HG02610 (cell line): ENCODE measurements at regions not wholly inside any gene's neighbourhood (a gene's known extent, or its start where the extent isn't known, plus 50 kb on each side); places are given as distances from the start of the nearest gene placed in this dataset.
"Not testable (repeated sequence)": the region's sequence is repeated elsewhere in the genome, so short reads cannot be mapped to it uniquely, and the experiment has no call there.

Source experiments
- ATAC-seq: cut with Tn5 transposase; IDR thresholded peaks from one replicate; pipeline ENCODE4 v1.9.1; 2021; ENCODE audit warnings: mild to moderate bottlenecking, moderate library complexity; ENCODE audit not compliant: unreplicated experiment

- ATAC-seq, result no peak
Measured at GRCh38 chr5:167294882-167295680, 996.4 kb upstream of the WWC1 start.

- ATAC-seq, result no peak
Measured at GRCh38 chr5:167295681-167296005, 995.8 kb upstream of the WWC1 start.

GRCh38 chr5:167296066-167296465 is 995.4 kb upstream of the WWC1 start:
- ATAC-seq, result no peak

- ATAC-seq, result no peak
Measured at GRCh38 chr5:167296661-167297060, 994.8 kb upstream of the WWC1 start.

- not testable (repeated sequence) for ATAC-seq
Measured at GRCh38 chr5:167299861-167300260, 991.6 kb upstream of the WWC1 start.

GRCh38 chr5:167303582-167303981 is 987.9 kb upstream of the WWC1 start:
- no peak for ATAC-seq

GRCh38 chr5:167304834-167305469 is 986.5 kb upstream of the WWC1 start:
- ATAC-seq, result no peak

GRCh38 chr5:167305591-167306213 is 985.7 kb upstream of the WWC1 start:
- no peak for ATAC-seq

- ATAC-seq, result no peak
Measured at GRCh38 chr5:167307042-167307441, 984.4 kb upstream of the WWC1 start.

GRCh38 chr5:167308466-167308865 is 983.0 kb upstream of the WWC1 start:
- ATAC-seq, result no peak

- no peak for ATAC-seq
Measured at GRCh38 chr5:167309941-167310517, 981.4 kb upstream of the WWC1 start.

- no peak for ATAC-seq
Measured at GRCh38 chr5:167311340-167311739, 980.1 kb upstream of the WWC1 start.

- no peak for ATAC-seq
Measured at GRCh38 chr5:167312225-167312624, 979.2 kb upstream of the WWC1 start.

- no peak for ATAC-seq
Measured at GRCh38 chr5:167315762-167316161, 975.7 kb upstream of the WWC1 start.

GRCh38 chr5:167317884-167318283 is 973.6 kb upstream of the WWC1 start:
- ATAC-seq, result no peak

- no peak for ATAC-seq
Measured at GRCh38 chr5:167319243-167319642, 972.2 kb upstream of the WWC1 start.

GRCh38 chr5:167320019-167320418 is 971.4 kb upstream of the WWC1 start:
- no peak for ATAC-seq

- no peak for ATAC-seq
Measured at GRCh38 chr5:167332309-167332708, 959.1 kb upstream of the WWC1 start.

- no peak for ATAC-seq
Measured at GRCh38 chr5:167336161-167336560, 955.3 kb upstream of the WWC1 start.

GRCh38 chr5:167339205-167339604 is 952.2 kb upstream of the WWC1 start:
- no peak for ATAC-seq

- no peak for ATAC-seq
Measured at GRCh38 chr5:167346461-167346860, 945.0 kb upstream of the WWC1 start.
